ENCODE measurements at regions not wholly inside any gene's neighbourhood (a gene's known extent, or its start where the extent isn't known, plus 50 kb on each side); places are given as distances from the start of the nearest gene placed in this dataset.

- no peak for TF ChIP-seq POLR2A (IDR thresholded peaks at IDR 0.05; ENCODE audit: low read depth, low read length)
- no peak for TF ChIP-seq CTCF (conservative IDR thresholded peaks at IDR 0.05; ENCODE audit: low read depth, low read length)
- no peak for TF ChIP-seq FOS (IDR thresholded peaks at IDR 0.05; ENCODE audit: low read depth, low read length)
- no peak for TF ChIP-seq CEBPB (IDR thresholded peaks at IDR 0.05; ENCODE audit: low read depth, low read length)
- no peak for TF ChIP-seq MXI1 (IDR thresholded peaks at IDR 0.05; ENCODE audit: borderline replicate concordance, low read depth, low read length)
- TF ChIP-seq RAD21 (IDR thresholded peaks at IDR 0.05; ENCODE audit: low read length), result no peak
- no peak for TF ChIP-seq ELK1 (IDR thresholded peaks at IDR 0.05; ENCODE audit: borderline replicate concordance, low read depth, low read length)
- TF ChIP-seq MAFK (IDR thresholded peaks at IDR 0.05; ENCODE audit: low read depth, low read length), result no peak
- no peak for TF ChIP-seq RFX5 (IDR thresholded peaks at IDR 0.05; ENCODE audit: low read depth, low read length)
- no peak for TF ChIP-seq NFE2L2 (IDR thresholded peaks at IDR 0.05; ENCODE audit: low read depth, low read length)
Observed at GRCh38 chr10:10271639-10272192, 746.0 kb upstream of the CELF2 start.

Data from IMR-90 (cell line).